K562 (cell line): ENCODE measurements at regions not wholly inside any gene's neighbourhood (a gene's known extent, or its start where the extent isn't known, plus 50 kb on each side); places are given as distances from the start of the nearest gene placed in this dataset.

Experiments used
- ATAC-seq: fragments of 200-7000 bp; cut with Tn5 transposase; 3 replicates; pipeline ENCODE4 v1.9.1; 2020; ENCODE audit warnings: moderate library complexity
- BruUV-seq: library from RNA; stranded (reverse); fragments of 400-500 nt; replicated peaks from 2 replicates; lab custom pipeline; 2021; lab: Mats Ljungman, UMichigan
- CTCF ChIA-PET: fragments of 300-600 bp; formaldehyde crosslinking; extraction: SDS; loops from one replicate; lab custom pipeline; 2021; ENCODE audit warnings: low intra/inter-chr PET ratio; lab: Yijun Ruan, JAX
- POLR2A ChIA-PET: fragments of 300-600, 350-650 bp; sonication (Branson Sonifier 250); formaldehyde crosslinking; extraction: SDS; loops from one replicate; lab custom pipeline; 2021; ENCODE audit warnings: antibody characterized with exemption, inconsistent platforms; lab: Yijun Ruan, JAX
- DNase-seq, 4 experiments: peaks; one replicate each; pipeline versions ENCODE4 v3.0.0 to v3.0.0-alpha.2; 2011 to 2018; ENCODE audit warnings: low spot score in 3 of 4, mixed read lengths in 3 of 4; ENCODE audit errors: extremely low read depth in 1 of 4
- FAIRE-seq: peaks from 2 replicates; lab custom pipeline; 2011; peaks lifted over from hg19 to GRCh38; lab: Jason Lieb, UNC
- H2AFZ ChIP-seq: 2 replicates; pipeline ENCODE4 v1.6.0; 2011; ENCODE audit warnings: low read depth, low read length, control low read depth, inconsistent platforms
- H3K27ac ChIP-seq: fragments of 200-600 bp; 3 replicates; pipeline ENCODE4 v1.8.0; 2011; ENCODE audit warnings: low read depth, mild to moderate bottlenecking, control low read depth, inconsistent platforms, low read length, moderate library complexity, mixed read lengths; ENCODE audit errors: extremely low read depth
- H3K27me3 ChIP-seq, 2 experiments: fragments of 300-600 bp in 1 of 2; 2 replicates in 1 of 2; 3 replicates in 1 of 2; pipeline versions ENCODE4 v1.6.0 to v1.8.0; 2011; ENCODE audit warnings: inconsistent platforms in 2 of 2, low read length in 2 of 2, mild to moderate bottlenecking in 1 of 2, mixed read lengths in 1 of 2, moderate library complexity in 1 of 2; ENCODE audit not compliant: control insufficient read depth in 2 of 2, insufficient read depth in 2 of 2
- H3K36me3 ChIP-seq: fragments of 300-600 bp; 3 replicates; pipeline ENCODE4 v1.8.0; 2011; ENCODE audit warnings: mild to moderate bottlenecking, low read length, inconsistent platforms; ENCODE audit not compliant: control insufficient read depth, insufficient read depth
- H3K4me1 ChIP-seq, 2 experiments: fragments of 200-600 bp in 1 of 2; replicated peaks in 1 of 2; 2 replicates in 1 of 2; 3 replicates in 1 of 2; pipeline versions ENCODE4 v1.5.1 to v1.8.0; 2011; ENCODE audit warnings: inconsistent platforms in 2 of 2, low read length in 2 of 2, mild to moderate bottlenecking in 1 of 2, mixed read lengths in 1 of 2, moderate library complexity in 1 of 2; ENCODE audit not compliant: control insufficient read depth in 2 of 2, insufficient read depth in 2 of 2
- H3K4me2 ChIP-seq: 2 replicates; pipeline ENCODE4 v1.6.1; 2011; ENCODE audit warnings: low read length, control low read depth, inconsistent platforms, mixed read lengths; ENCODE audit not compliant: insufficient read depth
- H3K4me3 ChIP-seq: fragments of 200-600 bp; sonication (generic), shearing (Covaris generic); 2 replicates; pipeline ENCODE4 v1.5.1; 2016; ENCODE audit warnings: control low read depth, inconsistent platforms
- H3K79me2 ChIP-seq: fragments of 200-600 bp; 3 replicates; pipeline ENCODE4 v1.8.0; 2011; ENCODE audit warnings: low read length, inconsistent platforms; ENCODE audit not compliant: control insufficient read depth, insufficient read depth
- H3K9ac ChIP-seq, 2 experiments: 2 replicates each; pipeline versions ENCODE4 v1.6.0 to v1.6.1; 2011; ENCODE audit warnings: low read depth in 2 of 2, low read length in 2 of 2, control low read depth in 1 of 2, inconsistent platforms in 1 of 2, mild to moderate bottlenecking in 1 of 2, mixed read lengths in 1 of 2; ENCODE audit not compliant: insufficient read depth in 1 of 2
- H3K9me1 ChIP-seq: one replicate; pipeline ENCODE4 v1.6.0; 2011; ENCODE audit warnings: inconsistent platforms, mild to moderate bottlenecking, low read length, moderate library complexity; ENCODE audit not compliant: control insufficient read depth, insufficient read depth
- H3K9me3 ChIP-seq: replicated peaks from 2 replicates; pipeline ENCODE4 v1.5.1; 2011; ENCODE audit warnings: low read depth, low read length, inconsistent platforms; ENCODE audit not compliant: control insufficient read depth, insufficient read depth
- H4K20me1 ChIP-seq: replicated peaks from 2 replicates; pipeline ENCODE4 v1.6.1; 2011; ENCODE audit warnings: low read length, inconsistent platforms, mixed read lengths; ENCODE audit not compliant: control insufficient read depth, insufficient read depth
- BRF2 ChIP-seq: IDR thresholded peaks from 3 replicates; pipeline ENCODE4 v1.6.1; 2011; ENCODE audit warnings: borderline replicate concordance, mild to moderate bottlenecking; ENCODE audit not compliant: insufficient read length, insufficient read depth
- DEAF1 ChIP-seq: fragments of 450-650 bp; formaldehyde crosslinking; IDR thresholded peaks from 2 replicates; pipeline ENCODE4 v1.4.0; 2020; ENCODE audit warnings: mild to moderate bottlenecking, moderate library complexity
- EWSR1 ChIP-seq: fragments of 450-650 bp; IDR thresholded peaks from 2 replicates; pipeline ENCODE4 v1.6.1; 2018; ENCODE audit warnings: borderline replicate concordance, mild to moderate bottlenecking, low read depth, moderate library complexity; ENCODE audit not compliant: partially characterized antibody
- FOXP4 ChIP-seq: sonication (generic); formaldehyde crosslinking; IDR thresholded peaks from 2 replicates; pipeline ENCODE4 v1.8.0; 2022; ENCODE audit warnings: mild to moderate bottlenecking, missing genetic modification reagents, borderline replicate concordance
- HDAC8 ChIP-seq: fragments of 450-650 bp; IDR thresholded peaks from 2 replicates; pipeline ENCODE4 v1.6.1; 2016; ENCODE audit warnings: mild to moderate bottlenecking, missing genetic modification characterization, moderate library complexity, missing compliant biosample characterization
- MAFK ChIP-seq: IDR thresholded peaks from 2 replicates; pipeline ENCODE4 v1.6.1; 2011; ENCODE audit warnings: low read length, improper control_type of control experiment
- MCM5 ChIP-seq: fragments of 450-650 bp; IDR thresholded peaks from 2 replicates; pipeline ENCODE4 v1.6.1; 2016; ENCODE audit warnings: low read depth
- MTA2 ChIP-seq: fragments of 450-650 bp; IDR thresholded peaks from 2 replicates; pipeline ENCODE4 v1.6.1; 2016; ENCODE audit warnings: low read depth
- POLR2G ChIP-seq: fragments of 200-400 bp; formaldehyde crosslinking; IDR thresholded peaks from 2 replicates; pipeline ENCODE4 v1.6.1; 2017; ENCODE audit warnings: low read depth, mild to moderate bottlenecking, antibody characterized with exemption, low read length, moderate library complexity
- SRSF1 ChIP-seq: fragments of 200-400 bp; formaldehyde crosslinking; IDR thresholded peaks from 2 replicates; pipeline ENCODE4 v1.6.1; 2017; ENCODE audit warnings: mild to moderate bottlenecking, low read depth, low read length, moderate library complexity
- TAF9B ChIP-seq: fragments of 450-650 bp; IDR thresholded peaks from 2 replicates; pipeline ENCODE4 v1.6.1; 2018; ENCODE audit warnings: mild to moderate bottlenecking; ENCODE audit not compliant: partially characterized antibody
- THAP12 ChIP-seq: fragments of 250-450 bp; sonication (Bioruptor Pico); IDR thresholded peaks from 2 replicates; pipeline ENCODE4 v1.9.0; 2021; ENCODE audit warnings: mild to moderate bottlenecking, inconsistent platforms
- ZNF445 ChIP-seq: fragments of 250-450 bp; sonication (Bioruptor Pico); IDR thresholded peaks from 2 replicates; pipeline ENCODE4 v1.4.0; 2020; ENCODE audit warnings: low read depth, mild to moderate bottlenecking, moderate library complexity
- ZNF717 ChIP-seq: fragments of 250-450 bp; sonication (Bioruptor Pico); IDR thresholded peaks from 2 replicates; pipeline ENCODE4 v1.5.0; 2021
- WGBS: fragments of 100-300 bp; shearing (Covaris generic); methylation state at CpG from one replicate; pipeline ENCODE4 v1.1.6; 2016; ENCODE audit warnings: low coverage, mixed read lengths; ENCODE audit not compliant: insufficient coverage; ENCODE audit errors: missing lambda C conversion rate; 5-methylcytosine and 5-hydroxymethylcytosine counted together
- in situ Hi-C: fragments of 300-500 bp; cut with MboI; formaldehyde crosslinking; loops from 4 replicates; pipeline ENCODE4 v1.15.0; 2018; ENCODE audit warnings: inconsistent platforms, mixed read lengths
- intact Hi-C: fragments of 100-400 bp; cut with micrococcal nuclease; formaldehyde crosslinking; loops from 2 replicates; pipeline ENCODE4 v1.14.2; 2022

GRCh38 chrX:127177966-127178365, 358.4 kb downstream of the PRR32 start:
- Histone ChIP-seq H4K20me1 (no peaks in the 10 kb centered on the region), H3K27me3 (no peaks in the 10 kb centered on the region), H3K79me2 (no peaks in the 10 kb centered on the region), H3K4me3 (no peak overlapping the region), H3K9me1 (no peaks in the 10 kb centered on the region), H3K4me1 (no peaks in the 10 kb centered on the region), H3K27ac (no peak overlapping the region), H2AFZ (no peak overlapping the region), H3K4me2 (no peak overlapping the region), H3K36me3 (no peaks in the 10 kb centered on the region), H3K9me3 (no peaks in the 10 kb centered on the region), H3K9ac (no peak overlapping the region)
- TF ChIP-seq MTA2 (no peak), DEAF1 (no peak), MAFK (no peak), THAP12 (CRISPR knock-in tag) (no peak), FOXP4 (CRISPR knock-in tag) (no peak), TAF9B (no peak), MCM5 (no peak), POLR2G (no peak), SRSF1 (no peak), BRF2 (no peak), EWSR1 (no peak), HDAC8 (tag) (no peak), ZNF717 (no peak), ZNF445 (CRISPR knock-in tag) (no peak)
- WGBS = 3% methylated on average over 3 of the region's 3 CpGs
- in situ Hi-C loops = no loop called here
- ATAC-seq (no peak), FAIRE-seq (no peak), DNase-seq (no peak)
- ChIA-PET CTCF (no interaction called here), POLR2A (interaction anchor here (0.7 kb wide), 1 partner anchor 1958 kb away, joined by 3 read pairs; no protein-coding TSS in a partner anchor)
- intact Hi-C loops = no loop called here
- no TSS peak for BruUV-seq
